H1 (cell line): ENCODE measurements at regions not wholly inside any gene's neighbourhood (a gene's known extent, or its start where the extent isn't known, plus 50 kb on each side); places are given as distances from the start of the nearest gene placed in this dataset.

Source experiments
- CTCF ChIA-PET: fragments of 300-600 bp; sonication (Branson Sonifier 250); formaldehyde crosslinking; loops from one replicate; lab custom pipeline; 2021; ENCODE audit not compliant: partially characterized antibody; lab: Charles Lee
- POLR2A ChIA-PET: fragments of 300-600 bp; sonication (Branson Sonifier 250); formaldehyde crosslinking; loops from one replicate; lab custom pipeline; 2021; ENCODE audit warnings: inconsistent platforms; ENCODE audit not compliant: partially characterized antibody; lab: Charles Lee
- DNase-seq, 2 experiments: peaks; one replicate each; pipeline versions ENCODE4 v3.0.0 to v3.0.0-alpha.2; 2010 to 2022; ENCODE audit warnings: low spot score in 2 of 2, low read depth in 1 of 2, mixed read lengths in 1 of 2
- FAIRE-seq: peaks from 2 replicates; lab custom pipeline; 2011; peaks lifted over from hg19 to GRCh38; lab: Jason Lieb, UNC
- H2AFZ ChIP-seq: 2 replicates; pipeline ENCODE4 v1.8.1; 2012; ENCODE audit warnings: low read length, inconsistent platforms
- H2AK5ac ChIP-seq: 2 replicates; pipeline ENCODE4 v1.6.1; 2013; ENCODE audit warnings: low read depth, low read length
- H2BK120ac ChIP-seq: replicated peaks from 2 replicates; pipeline ENCODE3; 2013; ENCODE audit warnings: low read depth, low read length, inconsistent platforms
- H2BK12ac ChIP-seq: 2 replicates; pipeline ENCODE4 v1.6.1; 2013; ENCODE audit warnings: low read depth, low read length
- H2BK15ac ChIP-seq: 2 replicates; pipeline ENCODE4 v1.6.1; 2013; ENCODE audit warnings: low read length
- H2BK20ac ChIP-seq: 2 replicates; pipeline ENCODE4 v1.6.1; 2013; ENCODE audit warnings: low read length
- H2BK5ac ChIP-seq: 2 replicates; pipeline ENCODE4 v1.6.1; 2013; ENCODE audit warnings: low read depth, low read length
- H3K14ac ChIP-seq: 2 replicates; pipeline ENCODE4 v1.6.1; 2013; ENCODE audit warnings: inconsistent platforms; ENCODE audit not compliant: insufficient read length
- H3K18ac ChIP-seq: 2 replicates; pipeline ENCODE4 v1.6.1; 2013; ENCODE audit warnings: low read length; ENCODE audit errors: extremely low read depth
- H3K23ac ChIP-seq: 2 replicates; pipeline ENCODE4 v1.6.1; 2013; ENCODE audit warnings: inconsistent platforms; ENCODE audit not compliant: insufficient read length
- H3K23me2 ChIP-seq: 2 replicates; pipeline ENCODE4 v1.6.1; 2013; ENCODE audit warnings: low read depth, low read length
- H3K27ac ChIP-seq: 2 replicates; pipeline ENCODE4 v1.6.1; 2011; ENCODE audit warnings: low read depth, low read length, inconsistent platforms
- H3K27me3 ChIP-seq, 4 experiments: replicated peaks in 1 of 4; 1 replicate in 1 of 4; 2 replicates in 3 of 4; pipeline versions ENCODE4 v1.6.1 to v1.8.1; 2011 to 2013; ENCODE audit warnings: low read length in 3 of 4, mild to moderate bottlenecking in 3 of 4, inconsistent platforms in 2 of 4, mixed read lengths in 2 of 4, moderate library complexity in 1 of 4; ENCODE audit not compliant: control insufficient read depth in 3 of 4, insufficient read depth in 3 of 4; ENCODE audit errors: extremely low read depth in 1 of 4
- H3K36me3 ChIP-seq, 4 experiments: 2 replicates each; pipeline versions ENCODE4 v1.6.1 to v1.8.1; 2011 to 2013; ENCODE audit warnings: mild to moderate bottlenecking in 4 of 4, low read length in 3 of 4, moderate library complexity in 2 of 4, control low read depth in 1 of 4, inconsistent platforms in 1 of 4; ENCODE audit not compliant: insufficient read depth in 4 of 4, control insufficient read depth in 2 of 4
- H3K4ac ChIP-seq: replicated peaks from 2 replicates; pipeline ENCODE3; 2013; ENCODE audit warnings: low read length, low read depth, mixed read lengths, inconsistent platforms; ENCODE audit not compliant: insufficient read length
- H3K4me1 ChIP-seq, 4 experiments: replicated peaks in 1 of 4; 1 replicate in 1 of 4; 2 replicates in 3 of 4; pipeline versions ENCODE4 v1.6.1 to v1.8.1; 2011 to 2013; ENCODE audit warnings: low read length in 3 of 4, inconsistent platforms in 2 of 4, mixed read lengths in 1 of 4; ENCODE audit not compliant: insufficient read depth in 4 of 4, control insufficient read depth in 3 of 4
- H3K4me2 ChIP-seq, 2 experiments: 2 replicates each; pipeline versions ENCODE4 v1.6.1 to v1.8.1; 2011 to 2013; ENCODE audit warnings: low read depth in 2 of 2, low read length in 2 of 2, control low read depth in 1 of 2, inconsistent platforms in 1 of 2, mild to moderate bottlenecking in 1 of 2; ENCODE audit not compliant: insufficient read depth in 1 of 2
- H3K4me3 ChIP-seq, 4 experiments: fragments of 200-600, 300-600 bp in 1 of 4; sonication (generic), shearing (Covaris generic), sonication (Bioruptor Twin) in 1 of 4; 2 replicates each; pipeline versions ENCODE4 v1.5.1 to v1.8.1; 2011 to 2016; ENCODE audit warnings: low read length in 4 of 4, low read depth in 3 of 4, control low read depth in 2 of 4, inconsistent platforms in 2 of 4, mild to moderate bottlenecking in 2 of 4, mixed read lengths in 1 of 4, moderate library complexity in 1 of 4; ENCODE audit not compliant: insufficient read depth in 2 of 4; ENCODE audit errors: extremely low read depth in 1 of 4
- H3K56ac ChIP-seq: replicated peaks from 2 replicates; pipeline ENCODE3; 2013; ENCODE audit warnings: low read depth, mild to moderate bottlenecking, mixed read lengths, low read length, inconsistent platforms; ENCODE audit not compliant: insufficient read length
- H3K79me1 ChIP-seq: 2 replicates; pipeline ENCODE4 v1.6.1; 2013; ENCODE audit warnings: low read depth, low read length, control low read depth
- H3K79me2 ChIP-seq, 2 experiments: 2 replicates each; pipeline versions ENCODE4 v1.6.1 to v1.8.1; 2012 to 2013; ENCODE audit warnings: low read length in 2 of 2, mild to moderate bottlenecking in 2 of 2, inconsistent platforms in 1 of 2; ENCODE audit not compliant: insufficient read depth in 2 of 2, control insufficient read depth in 1 of 2
- H3K9ac ChIP-seq, 4 experiments: replicated peaks in 1 of 4; 1 replicate in 1 of 4; 2 replicates in 3 of 4; pipeline versions ENCODE4 v1.6.1 to v1.8.1; 2011 to 2013; ENCODE audit warnings: low read depth in 3 of 4, low read length in 3 of 4, control low read depth in 2 of 4, mild to moderate bottlenecking in 2 of 4, moderate library complexity in 2 of 4, inconsistent platforms in 1 of 4; ENCODE audit errors: extremely low read depth in 1 of 4
- H3K9me3 ChIP-seq, 2 experiments: 2 replicates each; pipeline versions ENCODE4 v1.6.1 to v1.8.1; 2012 to 2013; ENCODE audit warnings: mild to moderate bottlenecking in 2 of 2, moderate library complexity in 2 of 2, control low read depth in 1 of 2, inconsistent platforms in 1 of 2, low read depth in 1 of 2, low read length in 1 of 2, mixed read lengths in 1 of 2; ENCODE audit not compliant: insufficient read depth in 2 of 2
- H4K20me1 ChIP-seq, 2 experiments: replicated peaks in 1 of 2; 2 replicates each; pipeline versions ENCODE3 to v1.8.1; 2011 to 2013; ENCODE audit warnings: inconsistent platforms in 2 of 2, low read length in 2 of 2, mild to moderate bottlenecking in 1 of 2; ENCODE audit not compliant: insufficient read depth in 2 of 2, control insufficient read depth in 1 of 2
- H4K5ac ChIP-seq: 2 replicates; pipeline ENCODE4 v1.6.1; 2013; ENCODE audit warnings: low read length, low read depth, mixed read lengths, inconsistent platforms; ENCODE audit not compliant: insufficient read length
- H4K8ac ChIP-seq: 2 replicates; pipeline ENCODE4 v1.8.0; 2013; ENCODE audit warnings: mild to moderate bottlenecking, moderate library complexity, low read length, inconsistent platforms; ENCODE audit not compliant: insufficient read depth; ENCODE audit errors: extremely low read depth
- H4K91ac ChIP-seq: replicated peaks from 2 replicates; pipeline ENCODE3; 2013; ENCODE audit warnings: low read length, mixed read lengths, inconsistent platforms; ENCODE audit not compliant: insufficient read length
- BACH1 ChIP-seq: IDR thresholded peaks from 2 replicates; pipeline ENCODE4 v1.6.1; 2012; ENCODE audit warnings: low read length, improper control_type of control experiment
- BCL11A ChIP-seq, 2 experiments: IDR thresholded peaks; one replicate each; pipeline ENCODE4 v1.6.1; 2011; ENCODE audit warnings: low read depth in 2 of 2, low read length in 2 of 2, mild to moderate bottlenecking in 2 of 2
- BRCA1 ChIP-seq: IDR thresholded peaks from 2 replicates; pipeline ENCODE4 v1.6.1; 2012; ENCODE audit warnings: low read depth, low read length, improper control_type of control experiment
- CBX5 ChIP-seq: fragments of 300-800, 300-1000 bp; sonication (generic); IDR thresholded peaks from 2 replicates; pipeline ENCODE4 v1.7.1; 2016; ENCODE audit warnings: antibody characterized with exemption, low read length, low read depth
- EZH2 ChIP-seq: fragments of 200-600 bp; sonication (generic); IDR thresholded peaks from 2 replicates; pipeline ENCODE4 v1.7.1; 2012; ENCODE audit warnings: low read depth, mild to moderate bottlenecking, moderate library complexity, low read length, inconsistent platforms; ENCODE audit not compliant: severe bottlenecking
- JUN ChIP-seq: IDR thresholded peaks from 2 replicates; pipeline ENCODE4 v1.6.1; 2011; ENCODE audit warnings: low read depth, mild to moderate bottlenecking, improper control_type of control experiment, low read length
- RBBP5 ChIP-seq: IDR thresholded peaks from 2 replicates; pipeline ENCODE4 v1.7.1; 2012; ENCODE audit warnings: low read depth, mild to moderate bottlenecking, inconsistent platforms, low read length, moderate library complexity, borderline replicate concordance
- SIN3A ChIP-seq, 2 experiments: IDR thresholded peaks in 1 of 2; conservative IDR thresholded peaks in 1 of 2; 2 replicates each; pipeline ENCODE4 v1.6.1; 2011 to 2012; ENCODE audit warnings: low read length in 2 of 2, improper control_type of control experiment in 1 of 2, low read depth in 1 of 2, mild to moderate bottlenecking in 1 of 2
- SUZ12 ChIP-seq: fragments of 200-600 bp; sonication (generic); IDR thresholded peaks from 2 replicates; pipeline ENCODE4 v1.6.1; 2012; ENCODE audit warnings: mild to moderate bottlenecking, inconsistent platforms, low read length, moderate library complexity, mixed read lengths
- WGBS, 2 experiments: shearing (Covaris generic) in 1 of 2; methylation state at CpG; one replicate each; pipeline versions ENCODE4 v1.1.6 to v1.1.7; 2013 to 2015; ENCODE audit warnings: low lambda C conversion rate in 2 of 2, mixed read lengths in 2 of 2, inconsistent platforms in 1 of 2, low coverage in 1 of 2, missing lambda C conversion rate in 1 of 2; ENCODE audit not compliant: insufficient replicate concordance in 2 of 2, insufficient coverage in 1 of 2, insufficient read length in 1 of 2; ENCODE audit errors: extremely low coverage in 1 of 2, missing lambda C conversion rate in 1 of 2; 5-methylcytosine and 5-hydroxymethylcytosine counted together
- TF ChIP-seq, protein P1 (sequence below): IDR thresholded peaks from 2 replicates; pipeline ENCODE4 v1.6.1; 2012; ENCODE audit warnings: inconsistent platforms
- TF ChIP-seq, protein P2 (sequence below): IDR thresholded peaks from 2 replicates; pipeline ENCODE4 v1.6.1; 2012; ENCODE audit warnings: inconsistent platforms
- TF ChIP-seq, protein P3 (sequence below): IDR thresholded peaks from 2 replicates; pipeline ENCODE4 v1.6.1; 2012; ENCODE audit warnings: low read length, inconsistent platforms

DNA sequence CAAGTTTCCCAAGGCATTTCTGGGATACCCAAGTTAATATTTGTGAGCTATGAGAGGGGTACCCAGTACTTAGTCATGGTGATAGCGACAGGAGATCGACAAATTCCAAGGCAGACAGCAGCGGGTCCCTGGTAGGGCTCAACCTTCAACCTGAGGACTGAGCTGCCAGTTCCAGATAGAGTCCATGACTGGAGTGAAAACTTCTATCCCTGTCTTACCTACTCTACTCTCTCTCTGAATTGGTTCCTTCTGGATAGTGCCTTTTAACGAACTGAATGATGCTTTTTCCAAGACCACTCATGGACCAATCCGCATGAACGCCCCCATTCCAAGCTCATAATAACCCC lies 76.9 kb upstream of the ALG10 start:
- no peak for DNase-seq
- Histone ChIP-seq H3K36me3 (no peaks in the 10 kb centered on the region), H2AK5ac (no peak overlapping the region), H3K79me1 (no peaks in the 10 kb centered on the region), H4K91ac (no peak overlapping the region), H3K4me3 (no peak overlapping the region), H3K27me3 (no peaks in the 10 kb centered on the region), H3K4ac (no peak overlapping the region), H4K5ac (no peak overlapping the region), H3K23ac (no peak overlapping the region), H3K27ac (no peak overlapping the region), H4K8ac (no peak overlapping the region), H3K4me1 (peaks cover 0 to 2% (median 0%) of the 10 kb centered on the region in 4 experiments; a peak in 1 of 7 replicates), H2AFZ (peak overlapping the region; percentile 26; the same call in 1 of the 2 replicates), H2BK120ac (no peak overlapping the region), H3K14ac (no peak overlapping the region), H2BK15ac (no peak overlapping the region), H2BK5ac (no peak overlapping the region), H2BK20ac (no peak overlapping the region), H2BK12ac (no peak overlapping the region), H3K9me3 (peaks cover 3 to 6% of the 10 kb centered on the region in 2 experiments; a peak in 1 of 4 replicates), H3K56ac (no peak overlapping the region), H4K20me1 (no peaks in the 10 kb centered on the region), H3K23me2 (no peaks in the 10 kb centered on the region), H3K4me2 (no peak overlapping the region), H3K9ac (no peak overlapping the region), H3K18ac (no peak overlapping the region), H3K79me2 (no peaks in the 10 kb centered on the region)
- POLR2A ChIA-PET = no interaction called here
- no peak for FAIRE-seq
- 87% methylated on average over 6 of the region's 6 CpGs; no CpG with 5 or more reads in 1 of the 2 experiments for WGBS, 2 experiments
- CTCF ChIA-PET = no interaction called here
- TF ChIP-seq, protein P1, sequence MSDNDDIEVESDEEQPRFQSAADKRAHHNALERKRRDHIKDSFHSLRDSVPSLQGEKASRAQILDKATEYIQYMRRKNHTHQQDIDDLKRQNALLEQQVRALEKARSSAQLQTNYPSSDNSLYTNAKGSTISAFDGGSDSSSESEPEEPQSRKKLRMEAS = no peak
- TF ChIP-seq, protein P2, sequence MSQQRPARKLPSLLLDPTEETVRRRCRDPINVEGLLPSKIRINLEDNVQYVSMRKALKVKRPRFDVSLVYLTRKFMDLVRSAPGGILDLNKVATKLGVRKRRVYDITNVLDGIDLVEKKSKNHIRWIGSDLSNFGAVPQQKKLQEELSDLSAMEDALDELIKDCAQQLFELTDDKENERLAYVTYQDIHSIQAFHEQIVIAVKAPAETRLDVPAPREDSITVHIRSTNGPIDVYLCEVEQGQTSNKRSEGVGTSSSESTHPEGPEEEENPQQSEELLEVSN = no peak
- TF ChIP-seq RBBP5 (no peak), CBX5 (no peak), JUN (no peak), BRCA1 (no peak), BACH1 (no peak), EZH2 (no peak), SIN3A (conservative IDR thresholded peaks at IDR 0.05 in 1 of 2, IDR thresholded peaks at IDR 0.05 in 1 of 2; ENCODE audit: low read depth in 1 of 2, low read length in 2 of 2) (no peak), SUZ12 (no peak), BCL11A (IDR thresholded peaks at IDR 0.05; ENCODE audit: low read depth in 2 of 2, low read length in 2 of 2) (no peak)
- TF ChIP-seq, protein P3, sequence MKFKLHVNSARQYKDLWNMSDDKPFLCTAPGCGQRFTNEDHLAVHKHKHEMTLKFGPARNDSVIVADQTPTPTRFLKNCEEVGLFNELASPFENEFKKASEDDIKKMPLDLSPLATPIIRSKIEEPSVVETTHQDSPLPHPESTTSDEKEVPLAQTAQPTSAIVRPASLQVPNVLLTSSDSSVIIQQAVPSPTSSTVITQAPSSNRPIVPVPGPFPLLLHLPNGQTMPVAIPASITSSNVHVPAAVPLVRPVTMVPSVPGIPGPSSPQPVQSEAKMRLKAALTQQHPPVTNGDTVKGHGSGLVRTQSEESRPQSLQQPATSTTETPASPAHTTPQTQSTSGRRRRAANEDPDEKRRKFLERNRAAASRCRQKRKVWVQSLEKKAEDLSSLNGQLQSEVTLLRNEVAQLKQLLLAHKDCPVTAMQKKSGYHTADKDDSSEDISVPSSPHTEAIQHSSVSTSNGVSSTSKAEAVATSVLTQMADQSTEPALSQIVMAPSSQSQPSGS = no peak
